ENCODE measurements at regions not wholly inside any gene's neighbourhood (a gene's known extent, or its start where the extent isn't known, plus 50 kb on each side); places are given as distances from the start of the nearest gene placed in this dataset.
"Not testable (repeated sequence)": the region's sequence is repeated elsewhere in the genome, so short reads cannot be mapped to it uniquely, and the experiment has no call there.

DNA sequence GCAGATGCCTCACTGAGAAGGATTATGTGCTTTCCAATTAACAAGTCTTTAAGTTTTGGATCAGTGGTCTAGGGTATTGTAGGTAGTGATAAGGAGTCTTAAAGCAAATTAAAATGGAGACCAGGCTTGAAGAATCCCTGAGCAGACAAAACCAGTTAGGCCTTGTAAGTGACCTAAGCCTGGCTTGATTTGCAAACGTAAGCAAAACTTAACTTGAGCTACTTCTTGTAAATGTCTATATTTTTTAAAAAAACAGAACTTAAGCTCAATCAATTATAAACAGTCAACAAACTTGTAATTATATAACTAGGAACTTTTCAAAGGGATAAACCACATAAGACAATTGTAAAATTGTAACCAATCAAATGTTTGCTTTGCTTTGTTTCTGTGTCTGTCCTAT is 72.7 kb upstream of the NALF2 start:
- DNase-seq, result no peak

DNA sequence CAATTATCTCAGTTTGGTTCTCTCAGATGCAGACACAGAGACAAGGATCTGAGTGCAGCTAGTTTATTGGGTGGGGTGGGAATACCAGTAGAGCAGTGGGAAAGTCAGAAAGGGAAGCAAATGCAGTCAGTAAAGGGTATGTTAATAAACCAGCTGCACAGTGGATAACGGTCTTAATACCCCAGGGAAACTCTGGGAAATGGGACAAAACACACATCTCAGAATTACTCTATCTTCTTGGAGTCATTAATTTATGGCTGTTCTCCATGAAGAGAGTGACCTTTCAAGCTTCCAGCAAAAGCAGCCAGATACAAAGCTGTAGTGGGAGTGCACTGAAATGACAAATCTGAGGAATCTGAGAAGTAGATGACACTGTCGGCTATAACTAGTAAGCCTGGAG is 73.3 kb upstream of the NALF2 start:
- no peak for DNase-seq

DNA sequence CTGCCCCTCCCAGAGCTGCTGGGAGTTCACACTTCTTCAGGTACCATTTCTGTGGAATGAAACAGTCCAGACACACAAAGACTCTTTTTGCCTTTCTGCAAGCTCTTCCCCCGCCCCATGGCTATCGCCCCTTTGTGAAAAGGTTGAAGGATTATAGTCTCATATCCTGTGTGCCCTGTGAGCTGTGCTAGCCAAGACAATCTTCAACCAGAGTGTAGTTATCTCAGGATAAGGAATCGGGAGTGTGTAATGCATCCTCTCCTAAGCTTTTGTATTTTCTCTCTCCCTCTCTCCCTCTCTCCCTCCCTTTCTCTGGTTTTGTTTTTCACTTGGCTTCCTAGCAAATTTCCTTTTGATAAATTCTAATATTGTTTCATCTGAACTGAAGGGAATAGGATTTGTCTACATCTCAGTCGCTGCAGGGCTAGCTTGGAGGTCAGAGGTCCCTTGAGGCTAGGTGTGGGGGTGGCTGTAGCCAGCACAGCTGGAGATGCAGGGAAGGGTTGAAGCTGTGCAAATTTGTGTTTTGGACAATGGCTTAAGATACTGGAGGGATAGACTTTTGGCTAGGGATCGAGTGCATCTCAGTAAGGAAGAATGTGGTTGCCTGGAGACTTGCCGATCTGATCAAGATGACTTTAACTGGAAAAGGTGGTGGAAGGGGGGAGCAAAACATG is 74.6 kb upstream of the NALF2 start:
- no peak for DNase-seq

DNA sequence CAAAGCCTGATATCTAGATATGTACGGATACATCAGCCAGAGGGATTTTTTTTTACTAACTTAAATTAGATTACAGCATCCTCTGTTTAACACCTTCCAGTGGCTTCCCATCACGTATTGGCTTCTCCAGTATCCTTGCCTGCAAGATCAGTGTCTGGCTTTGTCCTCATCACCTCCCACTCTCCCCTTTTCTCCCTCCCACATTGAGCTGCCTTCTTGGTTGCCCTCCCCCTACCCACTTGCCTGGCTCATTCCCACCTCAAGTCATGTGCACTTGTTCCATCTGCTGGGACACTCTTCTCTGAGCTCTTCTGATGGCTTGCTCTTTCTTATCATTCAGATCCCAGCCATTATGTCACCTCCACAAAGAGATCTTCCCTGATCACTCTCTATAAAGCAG is 75.9 kb upstream of the NALF2 start:
- no peak for DNase-seq

DNA sequence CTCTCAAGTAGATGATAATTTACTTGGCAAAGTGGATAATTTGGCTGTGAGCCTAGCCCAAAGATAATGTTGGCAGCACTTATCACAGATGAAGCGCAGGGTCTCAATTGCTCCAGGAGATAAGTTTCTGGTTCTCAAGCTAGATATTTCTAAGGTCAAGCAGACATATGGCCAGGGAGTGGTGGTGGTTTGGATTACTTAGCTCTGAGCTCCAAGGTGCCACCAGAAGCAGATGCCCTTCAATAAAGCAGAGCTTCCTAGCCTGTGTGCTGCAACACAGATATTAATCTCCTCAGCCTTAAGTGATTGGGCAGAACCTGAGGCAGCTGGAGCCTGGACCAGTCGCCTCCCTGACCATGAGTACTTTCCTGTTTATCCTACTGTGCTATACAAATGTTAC is 79.2 kb upstream of the NALF2 start:
- DNase-seq, result no peak

DNA sequence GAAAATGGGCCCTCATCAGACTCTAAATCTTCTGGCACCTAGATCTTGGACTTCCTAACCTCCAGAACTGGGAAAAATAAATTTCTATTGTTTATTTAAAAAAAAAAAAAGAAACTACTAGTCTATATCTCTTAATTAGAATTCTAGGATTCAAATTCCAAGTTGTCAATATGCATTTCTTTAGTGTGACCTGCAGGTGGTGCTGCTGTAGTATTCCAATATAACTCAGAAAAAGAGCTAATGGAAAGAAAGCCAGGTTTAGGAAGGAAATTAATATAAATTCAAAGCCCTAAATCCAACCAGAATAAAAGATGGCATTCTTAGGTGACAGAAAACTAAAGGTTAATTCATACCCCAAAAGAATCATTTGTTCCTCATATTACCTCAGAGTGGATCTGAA is 80.0 kb upstream of the NALF2 start:
- no peak for DNase-seq

DNA sequence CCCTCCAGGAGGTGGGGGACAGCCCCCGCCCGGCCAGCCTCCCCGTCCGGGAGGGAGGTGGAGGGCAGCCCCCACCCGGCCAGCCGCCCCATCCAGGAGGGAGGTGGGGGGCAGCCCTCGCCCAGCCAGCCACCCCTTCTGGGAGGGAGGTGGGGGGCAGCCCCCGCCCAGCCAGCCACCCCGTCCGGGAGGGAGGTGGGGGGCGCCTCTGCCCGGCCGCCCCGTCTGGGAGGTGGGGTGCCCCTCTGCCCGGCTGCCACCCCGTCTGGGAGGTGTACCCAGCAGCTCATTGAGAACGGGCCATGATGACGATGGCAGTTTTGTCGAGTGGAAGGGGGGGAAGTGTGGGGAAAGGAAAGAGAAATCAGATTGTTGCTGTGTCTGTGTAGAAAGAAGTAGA is 81.9 kb upstream of the NALF2 start:
- DNase-seq, result not testable (repeated sequence)

DNA sequence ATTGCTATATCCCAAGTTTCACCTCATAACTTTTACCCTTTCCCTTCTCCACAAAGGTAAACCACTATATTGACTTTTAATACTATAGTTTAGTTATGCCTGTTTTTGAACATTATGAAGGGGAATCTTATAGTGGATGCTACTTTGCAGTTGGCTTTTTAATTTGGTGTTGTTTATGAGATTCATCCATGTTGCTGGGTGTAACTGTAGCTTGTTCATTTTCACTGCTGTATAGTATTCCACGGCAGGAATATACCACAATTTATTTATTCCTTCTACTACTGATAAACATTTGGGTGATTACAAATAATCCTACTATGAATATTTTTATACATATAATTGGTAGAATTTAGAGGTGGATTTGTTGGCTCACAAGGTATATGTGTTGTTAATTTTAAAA is 88.4 kb upstream of the NALF2 start:
- DNase-seq, result no peak

DNA sequence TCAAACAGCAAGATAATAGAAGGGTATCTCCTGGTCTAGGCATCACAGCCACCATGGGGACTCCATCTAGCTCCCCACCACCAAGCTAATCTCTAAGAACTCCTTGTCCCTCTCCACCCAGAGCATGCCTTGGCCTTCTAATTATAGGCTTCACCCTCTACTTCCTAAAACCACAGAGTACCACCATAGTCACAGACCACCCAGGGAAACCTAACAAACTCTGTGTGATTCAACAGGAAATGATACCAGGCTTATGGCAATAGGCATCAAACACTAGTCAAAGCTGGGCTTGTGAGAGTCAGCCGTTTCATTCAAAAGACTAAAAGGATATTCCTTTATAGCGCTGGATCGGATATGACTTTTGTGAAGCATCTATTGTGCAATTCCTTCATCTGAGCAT is 91.5 kb upstream of the NALF2 start:
- DNase-seq, result no peak

DNA sequence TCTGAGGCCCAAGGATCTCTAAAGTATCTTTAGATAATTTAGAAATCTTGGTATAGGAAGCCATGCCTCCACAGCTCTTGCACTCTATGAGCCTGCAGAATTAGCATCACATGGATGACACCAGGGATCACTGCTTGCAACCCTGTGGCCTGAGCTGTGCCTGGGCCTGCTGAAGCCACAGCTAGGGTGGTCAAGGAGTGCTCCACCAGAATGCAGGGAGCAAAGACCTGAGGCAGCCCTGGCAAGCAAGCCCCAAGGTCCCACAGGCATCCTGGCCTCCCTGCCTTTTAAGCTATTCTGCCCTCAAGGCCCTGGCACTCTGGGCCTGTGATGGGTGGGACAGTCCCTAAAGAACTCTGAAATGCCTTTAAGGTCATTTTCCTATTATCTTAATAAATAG is 105.2 kb upstream of the NALF2 start:
- no peak for DNase-seq

DNA sequence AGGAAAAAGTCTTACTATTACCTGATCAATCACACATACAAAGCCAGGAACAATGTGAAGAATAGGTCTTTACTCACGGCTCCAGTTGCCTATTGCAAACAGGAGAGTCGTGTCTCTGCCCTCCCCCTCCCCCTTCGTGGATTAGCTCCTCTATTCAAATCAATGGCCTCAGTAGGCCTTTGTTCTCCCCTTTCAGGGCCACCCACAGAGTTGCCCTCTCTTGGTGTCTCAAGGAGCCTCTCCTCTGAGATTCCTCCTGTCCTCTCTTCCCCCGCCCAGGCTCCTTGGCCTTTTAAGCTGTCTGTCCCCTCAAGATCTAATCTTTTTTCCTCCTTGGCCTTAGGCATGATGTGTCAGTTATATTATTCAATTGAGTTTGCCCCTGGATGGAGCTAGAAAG is 107.2 kb upstream of the NALF2 start:
- DNase-seq, result no peak

DNA sequence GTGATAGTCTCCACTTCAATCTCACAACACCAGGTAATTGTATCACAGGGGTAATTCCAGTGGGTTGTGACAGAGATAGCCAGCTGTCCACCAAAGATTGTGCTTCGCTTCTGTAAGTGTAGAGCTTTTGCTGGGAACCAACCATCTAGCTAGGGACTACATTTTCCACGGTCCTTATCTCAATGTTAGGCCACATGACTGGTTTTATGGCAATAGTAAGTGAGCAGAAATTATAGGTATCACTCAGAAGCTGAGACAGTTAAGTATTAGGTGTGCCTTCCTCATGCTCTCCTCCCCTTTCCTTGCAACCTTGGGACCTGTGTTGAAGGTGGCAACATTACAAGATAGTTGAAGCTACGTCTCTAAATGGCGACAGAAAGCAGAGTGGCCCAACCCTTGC is 108.8 kb upstream of the NALF2 start:
- no peak for DNase-seq

DNA sequence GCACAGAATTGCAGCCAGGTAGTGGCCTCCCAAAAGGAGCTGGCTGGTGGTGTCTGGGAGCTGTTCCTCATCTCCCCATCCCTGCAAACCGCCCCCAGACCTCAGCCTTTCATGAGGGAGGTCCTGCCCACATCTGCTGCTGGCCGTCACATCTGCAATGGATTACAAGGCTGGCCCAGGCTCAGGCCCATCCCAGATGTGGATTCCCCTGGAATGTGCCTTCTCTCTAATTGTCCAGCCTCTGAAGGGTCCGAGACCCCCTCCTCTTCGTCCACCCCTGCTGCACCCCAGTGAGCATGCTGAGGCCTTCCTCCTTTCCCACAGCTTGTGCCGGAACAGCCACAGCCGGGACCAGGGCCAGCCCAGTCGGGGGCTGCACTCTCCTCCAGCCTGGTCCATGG is 115.0 kb upstream of the NALF2 start:
- DNase-seq, result no peak

DNA sequence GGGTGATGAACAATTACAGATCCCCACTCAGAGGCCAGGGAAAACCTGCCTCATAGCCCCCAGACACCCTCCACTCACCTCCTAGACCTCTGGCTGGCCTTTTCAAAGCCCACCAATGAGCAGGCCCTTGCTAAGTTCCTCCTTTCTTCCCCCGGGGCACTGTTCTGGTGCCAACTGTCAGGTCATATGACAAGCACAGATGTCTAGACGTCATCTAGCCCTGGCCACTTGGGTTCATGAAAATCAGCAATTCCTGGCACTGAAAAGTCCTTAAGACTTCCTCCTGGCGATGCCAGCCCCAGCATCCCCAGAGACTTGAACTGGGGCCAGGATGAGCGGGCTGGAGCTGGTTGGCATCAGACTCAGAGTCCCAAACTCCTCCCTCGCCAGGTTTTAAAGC is 115.6 kb upstream of the NALF2 start:
- no peak for DNase-seq

DNA sequence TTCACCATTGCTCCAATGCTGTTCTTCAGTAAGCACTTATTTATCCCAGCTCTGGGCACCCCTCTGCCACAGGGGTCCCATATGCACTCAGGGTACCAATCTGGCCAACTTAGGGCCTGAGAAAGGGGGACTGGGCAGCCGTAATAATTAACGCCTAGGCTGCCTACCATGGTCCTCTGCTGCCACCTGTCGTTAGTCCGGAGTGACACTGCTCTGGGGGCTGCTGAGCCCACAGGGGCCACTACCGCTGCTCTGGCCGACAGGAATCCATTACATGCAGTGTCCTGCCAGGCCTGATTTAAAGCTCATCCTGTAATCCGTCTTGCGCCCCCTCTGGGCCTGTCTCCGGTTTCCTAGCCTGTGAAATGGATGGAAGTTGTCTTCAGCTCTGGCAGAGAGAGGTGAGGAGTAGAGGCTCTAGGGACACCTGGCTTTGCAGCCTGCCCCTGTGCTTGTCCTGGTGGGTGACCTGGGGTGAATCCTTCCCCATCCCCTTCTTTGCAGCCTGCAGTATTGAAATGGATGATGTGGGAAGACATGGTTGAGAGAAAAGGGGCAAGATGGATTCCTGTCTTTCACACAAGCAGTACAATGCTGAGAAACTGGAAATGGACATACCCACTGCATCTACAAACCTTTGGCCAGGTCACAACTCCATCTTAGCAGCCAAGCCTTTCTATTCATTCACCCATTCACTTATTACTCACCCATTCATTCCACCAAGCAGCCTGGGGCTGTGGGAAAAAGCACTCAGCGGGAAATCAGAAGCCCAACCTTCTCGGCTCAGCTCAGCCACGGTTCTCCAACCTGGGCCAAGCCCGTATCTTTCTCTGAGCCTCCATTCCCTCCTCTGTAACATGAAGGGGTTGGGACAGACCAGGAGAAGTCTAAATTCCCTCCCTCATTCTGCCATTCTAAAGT is 116.3 kb upstream of the NALF2 start:
- peak; percentile 26 for DNase-seq

DNA sequence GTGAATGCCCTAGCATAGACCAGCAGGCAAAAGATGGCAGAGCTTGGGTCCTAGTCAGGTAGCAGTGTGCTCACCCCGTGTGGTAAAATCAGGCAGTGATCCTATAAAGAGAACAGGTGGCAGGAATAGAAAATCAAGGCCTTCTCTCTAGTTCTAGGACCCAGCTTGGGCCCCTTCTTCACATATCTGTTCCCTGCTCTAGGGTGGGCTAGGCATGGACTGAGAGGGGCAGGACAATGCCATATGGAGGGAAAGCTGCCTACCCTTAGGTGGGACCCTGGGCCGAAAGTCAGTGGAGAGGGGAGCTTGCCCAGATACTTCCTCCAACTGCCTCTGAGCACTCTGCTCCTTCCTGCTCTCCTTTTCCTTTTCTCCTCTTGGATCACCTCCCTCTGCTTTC is 117.4 kb upstream of the NALF2 start:
- no peak for DNase-seq

DNA sequence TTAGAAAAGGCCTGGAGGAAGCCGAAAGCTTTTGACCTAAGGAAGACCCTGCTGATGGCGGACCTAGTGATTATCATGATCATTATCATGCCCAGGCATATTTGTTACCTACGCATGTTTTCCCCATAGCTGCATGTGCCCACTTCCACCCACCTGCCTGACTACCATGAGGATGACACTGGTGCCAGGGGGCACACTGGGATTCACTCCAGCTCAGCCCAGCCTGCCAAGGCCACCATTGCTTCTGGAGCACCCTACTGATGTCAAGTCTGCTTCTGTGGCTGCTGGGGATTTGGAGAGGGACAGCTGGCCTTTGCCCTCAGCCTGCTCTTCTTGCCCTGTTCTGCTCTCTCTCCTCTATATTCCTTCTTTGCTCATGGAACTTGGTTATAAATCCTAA is 124.7 kb upstream of the NALF2 start:
- no peak for DNase-seq

DNA sequence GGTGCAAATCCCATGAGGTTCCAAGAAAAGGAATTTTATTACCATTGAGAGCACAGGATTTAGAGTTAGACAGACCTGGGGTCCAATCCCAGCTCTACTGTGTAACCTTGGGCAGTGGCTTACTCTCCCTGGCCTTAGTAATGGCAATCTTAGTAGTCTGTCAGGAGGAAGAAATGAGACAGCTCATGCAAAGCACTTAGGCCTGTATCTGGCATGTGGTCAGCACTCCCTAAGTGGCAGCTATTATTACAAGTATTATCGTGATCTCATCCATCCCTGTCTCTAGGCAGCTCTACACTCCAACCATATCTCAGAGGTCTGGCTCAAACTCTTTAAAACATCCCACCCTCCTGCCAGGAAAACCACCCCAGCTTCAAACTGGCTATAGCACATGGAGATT is 129.6 kb upstream of the NALF2 start:
- no peak for DNase-seq

DNA sequence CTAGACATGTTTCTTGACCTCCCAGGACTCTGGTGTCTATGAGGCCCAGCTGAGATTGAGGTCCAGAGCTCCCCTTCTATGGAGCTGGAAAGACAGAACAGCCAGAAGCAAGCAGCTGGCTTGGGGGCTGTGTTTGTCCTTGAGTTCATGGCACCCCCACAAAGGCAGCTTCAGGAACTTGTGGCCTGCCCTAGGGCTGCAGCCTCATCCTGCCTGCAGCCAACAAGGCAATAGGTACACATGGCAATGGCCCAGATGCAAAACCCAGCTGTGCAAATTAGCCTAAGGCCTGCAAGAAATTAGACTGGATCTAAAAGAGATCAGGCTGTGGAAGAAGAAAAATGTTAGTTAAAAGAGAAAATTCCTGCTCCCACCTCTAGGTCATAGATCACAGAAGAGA is 131.7 kb upstream of the NALF2 start:
- no peak for DNase-seq

DNA sequence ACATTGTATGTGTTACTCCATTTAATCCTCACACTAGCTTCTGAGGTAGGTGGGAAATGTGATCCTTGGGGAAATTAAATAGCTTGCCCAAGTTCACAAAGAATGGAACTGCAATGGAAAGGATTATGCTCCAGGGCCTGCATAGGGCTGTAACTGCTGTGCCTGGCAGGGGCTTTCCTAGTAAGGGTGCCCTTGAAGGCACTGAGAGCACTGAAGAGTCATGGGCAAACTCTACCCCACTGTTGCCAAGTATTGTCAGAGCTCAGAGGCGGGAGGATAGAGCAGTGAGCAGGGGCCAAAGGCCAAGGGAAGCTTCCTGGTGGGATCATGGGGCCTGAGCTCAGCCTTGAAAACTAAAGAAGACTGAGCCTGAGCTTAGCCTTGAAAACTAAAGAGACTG is 133.0 kb upstream of the NALF2 start:
- no peak for DNase-seq

DNA sequence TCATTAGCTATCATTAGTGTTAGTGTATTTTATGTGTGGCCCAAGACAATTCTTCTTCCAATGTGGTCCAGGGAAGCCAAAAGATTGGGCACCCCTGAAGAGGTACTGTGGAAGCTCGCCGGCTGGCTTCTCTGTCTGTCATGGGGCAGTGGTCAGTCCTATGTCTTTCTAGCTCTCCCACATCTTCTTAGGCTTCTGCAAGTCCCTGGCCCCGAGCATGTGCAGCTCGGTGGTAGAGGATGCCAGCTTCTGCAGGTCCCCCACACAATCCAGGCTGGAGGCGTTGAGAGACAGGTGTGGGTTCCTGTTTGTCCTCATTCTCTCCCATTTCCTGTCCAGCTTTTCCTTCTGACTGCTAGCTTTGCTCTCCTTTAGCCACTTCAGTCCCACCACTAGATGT is 134.1 kb upstream of the NALF2 start:
- DNase-seq, result no peak

DNA sequence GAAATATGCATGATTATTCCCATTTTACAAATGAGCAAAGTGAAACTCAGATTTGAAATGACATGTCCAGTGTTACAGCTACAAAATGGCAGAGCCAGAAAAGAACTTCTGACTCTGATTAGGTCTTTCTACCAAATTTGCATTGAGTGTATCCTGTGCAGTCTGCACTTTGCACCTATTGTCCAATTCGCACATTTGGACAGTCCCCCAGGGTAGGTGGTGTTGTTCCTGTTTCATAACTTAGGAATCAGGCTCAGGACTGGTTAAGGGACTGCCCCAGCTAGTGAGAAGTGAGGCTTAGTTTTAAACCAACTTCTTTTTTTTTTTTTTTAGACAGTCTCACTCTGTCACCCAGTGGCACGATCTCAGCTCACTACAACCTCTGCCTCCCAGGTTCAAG is 137.9 kb upstream of the NALF2 start:
- no peak for DNase-seq

DNA sequence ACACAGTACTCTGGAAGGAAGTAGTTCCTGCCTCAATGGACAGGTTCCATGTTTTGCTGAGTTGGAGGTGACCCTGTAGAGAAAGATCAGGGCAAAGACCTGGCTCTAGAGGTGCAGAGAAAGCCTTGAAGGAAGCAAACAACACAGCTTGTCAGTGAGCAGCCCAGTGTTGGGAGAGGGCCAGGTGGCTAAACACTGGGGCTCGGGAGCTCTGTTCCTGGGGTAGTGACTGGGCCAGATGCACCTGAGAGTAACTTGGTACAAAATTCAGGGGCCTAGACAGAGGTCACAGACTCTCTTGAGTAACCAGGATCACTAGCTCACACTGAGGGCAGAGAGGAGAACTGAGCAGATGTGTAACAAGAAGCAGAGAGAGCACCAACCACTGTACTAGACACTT is 138.4 kb upstream of the NALF2 start:
- DNase-seq, result no peak

DNA sequence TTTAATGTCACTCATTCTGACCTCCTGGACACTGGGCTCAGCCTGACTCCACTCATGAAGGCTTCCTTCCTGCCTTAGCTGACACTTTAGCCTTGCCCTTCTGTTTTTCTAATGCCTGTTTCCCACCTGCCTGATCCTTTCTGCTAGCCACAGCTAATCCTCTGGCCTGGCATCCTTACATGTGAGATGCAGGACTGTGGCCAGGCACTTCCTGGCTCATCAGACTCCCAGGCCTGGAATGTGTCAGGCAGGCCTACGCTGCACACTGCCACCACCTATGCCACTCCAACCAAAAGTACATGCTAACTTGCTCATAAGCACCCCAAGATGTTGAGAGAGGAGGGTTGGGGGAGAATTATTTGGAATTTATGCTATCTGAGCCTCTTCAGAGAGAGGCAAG is 138.8 kb upstream of the NALF2 start:
- DNase-seq, result no peak

DNA sequence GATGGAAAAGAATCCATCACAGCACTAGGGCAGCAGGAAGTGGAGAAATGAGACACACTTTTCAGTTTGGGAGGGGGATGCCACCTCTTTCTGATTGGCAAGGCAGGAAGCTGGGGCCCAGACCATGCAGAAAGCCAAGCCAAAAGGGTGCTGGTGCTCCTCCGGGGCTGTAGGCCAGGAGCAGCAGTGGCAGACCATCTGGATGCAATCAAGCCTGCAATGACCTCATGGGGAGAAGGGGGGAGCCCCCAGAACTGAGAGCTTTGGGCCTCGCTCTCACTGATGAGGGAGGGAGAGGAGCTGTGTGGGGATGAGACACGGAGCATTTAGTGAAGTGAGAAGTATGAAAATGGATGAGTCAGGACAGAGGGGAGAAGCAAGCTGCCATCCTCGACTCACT is 141.3 kb upstream of the NALF2 start:
- no peak for DNase-seq

All from activated naive CD4-positive, alpha-beta T cell treated with anti-CD3 and anti-CD28 coated beads, Interleukin-2, amount 50 U/mL, for 16 hours (primary cell).